GM19043 (cell line): ENCODE measurements at regions not wholly inside any gene's neighbourhood (a gene's known extent, or its start where the extent isn't known, plus 50 kb on each side); places are given as distances from the start of the nearest gene placed in this dataset.
"Not testable (repeated sequence)": the region's sequence is repeated elsewhere in the genome, so short reads cannot be mapped to it uniquely, and the experiment has no call there.

Experiments used
- ATAC-seq: cut with Tn5 transposase; IDR thresholded peaks from one replicate; pipeline ENCODE4 v1.9.1; 2021; ENCODE audit warnings: low read depth; ENCODE audit not compliant: unreplicated experiment

DNA sequence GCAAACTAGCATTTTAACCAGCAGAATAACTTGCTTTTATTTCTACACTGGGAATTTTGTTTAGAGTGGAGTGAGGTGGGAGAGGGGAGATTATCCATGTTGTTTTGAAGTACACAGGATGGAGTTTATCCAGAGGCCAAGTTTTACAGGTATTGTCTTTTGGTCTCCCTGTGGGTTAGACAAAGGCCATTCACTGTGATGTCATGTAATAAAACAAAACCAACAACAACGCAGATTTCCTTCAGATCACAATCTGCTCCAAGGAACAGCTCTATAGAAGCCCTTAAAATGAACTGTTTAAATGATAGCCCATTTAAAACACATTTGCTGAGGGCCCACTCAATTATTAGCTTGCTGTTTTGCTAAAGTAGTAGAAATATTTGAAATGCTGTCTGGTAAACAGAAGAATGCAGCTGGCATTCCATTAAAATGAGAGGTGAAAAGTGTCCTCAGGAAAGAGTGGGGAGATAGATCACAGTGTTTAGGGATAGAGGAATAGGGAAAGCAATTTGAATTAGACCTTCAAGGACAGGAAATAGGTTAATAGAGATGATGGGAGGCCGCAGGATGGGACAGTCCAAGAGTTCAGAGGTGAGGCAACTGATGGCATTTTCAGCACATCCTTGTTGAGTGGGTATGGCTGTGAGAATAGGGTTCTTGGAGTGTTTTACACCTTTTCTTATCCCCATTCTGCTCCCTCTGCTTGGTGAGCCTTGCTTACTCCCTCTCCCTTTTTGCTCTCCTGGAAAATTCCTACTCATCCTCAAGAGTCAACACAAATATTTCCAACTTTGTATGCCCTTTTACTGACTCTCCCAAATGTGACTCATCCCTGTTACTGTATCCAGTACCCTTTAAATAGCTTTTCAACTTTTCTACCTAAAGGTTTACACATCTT lies 140.1 kb upstream of the NR3C1 start:
- ATAC-seq: no peak

DNA sequence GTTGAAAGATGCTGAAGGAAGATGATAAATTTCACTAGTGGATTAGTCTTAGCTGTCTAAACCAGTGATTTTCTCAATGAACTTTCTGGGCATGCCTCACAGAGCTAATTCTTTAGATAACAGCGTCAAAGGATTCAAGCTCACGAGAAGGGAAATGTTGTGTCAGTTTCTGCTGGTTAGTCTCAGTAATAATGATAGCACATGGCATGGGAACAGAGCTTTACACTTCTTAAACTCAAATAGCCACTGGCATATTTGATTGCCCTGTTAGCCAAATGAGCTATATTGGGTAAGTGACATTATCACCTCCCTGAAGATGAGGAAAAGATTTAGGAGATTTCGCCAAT lies 139.3 kb upstream of the NR3C1 start:
- ATAC-seq: no peak

DNA sequence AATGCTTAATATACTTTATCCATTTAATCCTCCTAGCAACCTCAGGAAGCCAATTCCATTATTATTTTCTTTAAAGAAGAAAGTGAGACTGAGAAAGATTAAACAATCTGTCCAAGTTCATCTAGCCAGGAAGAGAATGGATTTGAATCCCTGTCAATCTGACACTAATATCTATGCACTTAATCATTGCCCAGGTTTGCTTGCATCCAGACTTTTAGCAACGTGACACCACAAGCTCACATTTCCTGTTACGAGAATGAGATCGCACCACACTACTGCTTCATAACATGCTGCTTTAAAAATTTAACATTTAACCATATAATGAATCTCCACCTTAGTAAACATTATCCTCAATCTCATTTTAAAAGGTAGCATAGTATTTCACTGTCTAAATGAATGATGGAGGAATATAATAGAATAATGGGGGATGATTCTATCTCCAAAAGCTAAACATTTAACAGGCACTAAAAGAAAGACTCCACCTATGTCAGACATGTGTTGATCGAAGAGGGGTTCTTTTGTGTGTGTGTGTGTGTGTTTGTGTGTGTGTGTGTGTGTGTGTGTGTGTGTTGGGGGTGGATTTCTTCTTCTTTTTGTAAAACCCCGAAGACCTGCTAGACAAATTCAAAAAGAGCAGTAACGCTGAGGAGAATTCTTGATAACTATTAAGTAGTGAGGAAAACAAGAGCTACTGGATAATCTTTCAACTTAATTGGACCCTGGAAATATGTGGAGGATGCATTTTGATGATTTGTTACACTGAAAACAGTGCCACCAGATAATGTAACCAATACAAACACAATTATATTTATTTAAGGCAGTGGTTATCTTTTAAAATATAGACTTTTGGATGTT lies 138.7 kb upstream of the NR3C1 start:
- no peak for ATAC-seq

DNA sequence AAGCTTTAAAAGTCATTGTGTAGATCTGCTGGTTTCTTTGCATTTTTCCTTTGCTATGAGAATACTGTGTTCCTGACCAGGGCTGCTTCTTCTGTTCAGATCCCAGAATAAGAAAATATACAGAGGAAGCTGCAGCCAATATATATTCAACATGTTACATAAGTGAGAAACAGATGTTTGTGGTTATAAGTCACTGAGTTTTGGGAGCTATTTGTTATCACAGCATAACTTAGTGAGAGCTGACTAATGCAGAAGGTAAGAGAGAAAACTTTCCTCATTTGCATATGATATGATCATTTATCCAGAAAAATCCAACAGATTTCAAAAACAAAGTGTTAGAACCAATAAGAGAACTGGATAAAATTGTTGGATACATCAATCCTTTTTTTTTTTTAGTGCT lies 136.3 kb upstream of the NR3C1 start:
- ATAC-seq: no peak

DNA sequence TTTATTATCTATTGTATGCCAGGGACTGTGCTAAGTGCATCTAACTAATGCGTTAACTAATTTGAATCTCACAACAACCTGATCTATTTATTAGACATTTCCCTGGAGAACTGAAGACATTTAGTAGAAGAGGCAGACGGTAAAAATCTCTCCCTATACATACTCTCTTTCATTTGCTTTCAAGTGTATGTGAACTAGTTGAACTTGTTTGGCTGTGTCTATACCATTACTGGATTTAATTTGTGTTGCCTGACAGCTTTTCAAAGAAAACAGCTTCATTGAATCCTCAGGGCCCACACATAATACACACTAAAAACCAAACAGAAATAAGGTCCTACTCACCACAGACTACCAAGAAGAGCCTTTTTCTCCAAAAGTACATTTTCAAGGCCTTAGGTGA lies 133.6 kb upstream of the NR3C1 start:
- ATAC-seq: no peak

DNA sequence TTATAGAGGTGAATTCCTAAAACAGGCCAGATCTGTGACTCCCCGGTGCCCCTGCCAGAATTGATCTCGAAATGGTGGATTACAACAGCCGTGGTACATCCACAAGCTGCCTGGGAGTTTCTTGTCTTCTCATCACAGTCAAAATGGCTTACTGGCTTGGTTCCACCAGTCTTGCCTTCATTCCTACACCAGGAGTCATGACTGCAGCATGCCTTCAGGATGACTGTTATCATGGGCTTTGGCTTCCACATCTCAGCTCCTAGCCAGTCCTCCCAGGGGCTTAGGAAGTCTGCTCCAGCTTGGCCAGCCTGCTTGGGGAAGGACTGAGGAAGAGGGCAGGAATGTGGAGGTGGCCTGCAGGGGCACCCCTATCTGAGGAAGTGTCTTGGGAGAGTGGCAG lies 132.9 kb upstream of the NR3C1 start:
- ATAC-seq: no peak

DNA sequence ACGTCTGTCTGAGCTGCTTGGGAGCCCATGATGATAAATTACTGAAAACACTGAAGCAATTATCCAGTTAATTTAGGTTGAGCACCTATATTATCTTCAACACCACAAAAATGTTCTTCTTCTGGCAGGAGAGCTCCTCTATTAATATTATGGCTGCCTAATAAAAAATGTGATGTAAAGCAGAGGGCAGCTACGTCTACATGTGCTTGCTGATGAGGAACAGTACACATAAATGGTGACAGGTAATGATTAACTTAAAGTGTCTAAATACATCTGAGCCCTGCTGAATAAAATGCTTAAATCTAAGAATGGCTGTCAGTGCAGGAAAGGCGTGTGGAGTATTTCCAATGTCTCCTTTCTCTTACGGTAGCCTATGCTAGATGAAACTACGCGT lies 131.3 kb upstream of the NR3C1 start:
- no peak for ATAC-seq

DNA sequence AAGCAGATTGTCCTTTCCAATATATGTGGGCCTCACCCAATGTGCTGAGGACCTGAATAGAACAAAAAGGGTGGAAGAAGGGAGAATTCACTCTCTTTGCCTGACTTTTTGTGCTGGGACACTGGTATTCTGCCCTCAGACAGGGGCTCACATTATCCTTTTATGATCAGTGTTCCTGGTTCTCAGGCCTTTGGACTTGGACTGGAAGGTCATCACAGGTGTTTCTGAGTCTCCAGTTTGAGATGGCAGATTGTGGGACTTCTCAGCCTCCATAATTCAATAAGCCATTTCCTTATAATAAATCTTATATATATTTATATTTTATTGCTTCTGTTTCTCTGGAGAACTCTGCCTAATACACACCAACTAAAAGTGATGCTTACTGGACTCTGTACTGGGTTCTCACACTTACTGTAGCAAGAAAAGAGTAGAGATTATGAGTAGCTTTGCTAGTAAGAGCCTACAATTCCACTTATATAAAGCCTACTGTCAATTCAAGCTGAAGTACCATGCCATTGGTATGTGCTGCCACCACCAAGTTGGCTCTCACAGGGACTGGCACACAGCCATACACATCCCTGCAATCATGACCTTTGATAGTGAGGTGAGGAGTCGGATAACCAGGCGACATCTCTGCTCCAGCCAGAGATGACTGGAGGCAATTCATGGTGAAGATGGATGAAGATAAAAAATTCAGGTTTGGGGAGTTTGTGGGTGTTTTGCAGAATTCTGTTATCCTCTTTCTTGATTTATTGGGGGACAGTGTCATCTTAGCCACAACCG lies 130.7 kb upstream of the NR3C1 start:
- ATAC-seq: no peak

DNA sequence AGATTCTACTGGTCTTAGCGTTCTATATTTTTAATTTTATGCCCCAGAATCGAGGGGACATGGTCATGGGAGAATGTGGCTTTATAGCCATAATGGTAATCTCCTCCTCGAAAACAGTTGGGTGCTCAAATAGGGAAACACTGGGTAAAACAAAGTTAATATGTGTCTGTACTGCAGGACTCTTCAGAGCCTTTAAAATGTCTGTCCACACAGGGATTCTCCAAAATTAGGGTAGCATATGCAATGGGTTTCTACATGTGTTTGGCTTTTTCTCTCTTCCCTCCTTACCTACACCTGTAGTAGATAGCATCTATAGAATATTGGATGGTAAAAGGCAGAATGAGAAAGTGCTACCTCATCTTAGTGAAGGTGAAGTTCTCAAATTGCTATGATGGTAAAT lies 130.0 kb upstream of the NR3C1 start:
- ATAC-seq: no peak

DNA sequence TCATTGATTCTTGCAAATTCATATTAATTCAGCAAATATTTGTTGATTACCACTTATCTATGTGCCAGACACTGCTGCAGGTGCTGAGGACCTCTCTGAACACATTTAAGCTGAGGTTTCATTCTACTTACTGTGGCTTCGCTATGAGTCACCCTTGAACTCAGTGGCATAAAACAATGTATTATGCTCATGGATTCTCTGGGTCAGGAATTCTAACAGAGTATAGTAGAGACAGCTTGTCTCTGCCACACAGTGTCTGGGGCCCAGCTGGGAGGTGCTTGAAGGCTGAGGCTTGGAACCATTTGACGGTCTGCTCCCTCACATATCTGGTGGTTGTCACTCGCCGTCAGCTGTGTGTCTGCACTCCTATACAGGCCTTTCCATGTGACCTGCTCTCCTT lies 124.3 kb upstream of the NR3C1 start:
- no peak for ATAC-seq

DNA sequence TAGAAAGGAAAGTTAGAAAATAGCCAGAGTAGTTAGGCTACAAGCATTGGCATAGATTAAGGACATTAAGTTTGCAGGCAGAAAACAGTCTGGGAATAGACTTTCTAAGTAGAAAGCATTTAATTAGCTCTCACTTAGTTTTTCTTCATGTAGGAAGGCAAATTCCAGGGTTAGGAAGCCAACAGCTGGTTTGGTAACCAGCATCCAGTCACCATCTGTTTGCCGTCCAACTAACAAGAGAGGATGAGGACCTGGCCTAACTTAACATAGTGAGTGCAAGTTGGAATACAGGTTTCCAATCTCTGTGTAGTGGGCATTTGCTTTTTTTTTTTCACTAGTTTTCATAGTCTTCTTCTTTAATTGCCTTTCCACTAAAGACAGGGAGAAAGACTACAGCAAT lies 121.7 kb upstream of the NR3C1 start:
- ATAC-seq: no peak

DNA sequence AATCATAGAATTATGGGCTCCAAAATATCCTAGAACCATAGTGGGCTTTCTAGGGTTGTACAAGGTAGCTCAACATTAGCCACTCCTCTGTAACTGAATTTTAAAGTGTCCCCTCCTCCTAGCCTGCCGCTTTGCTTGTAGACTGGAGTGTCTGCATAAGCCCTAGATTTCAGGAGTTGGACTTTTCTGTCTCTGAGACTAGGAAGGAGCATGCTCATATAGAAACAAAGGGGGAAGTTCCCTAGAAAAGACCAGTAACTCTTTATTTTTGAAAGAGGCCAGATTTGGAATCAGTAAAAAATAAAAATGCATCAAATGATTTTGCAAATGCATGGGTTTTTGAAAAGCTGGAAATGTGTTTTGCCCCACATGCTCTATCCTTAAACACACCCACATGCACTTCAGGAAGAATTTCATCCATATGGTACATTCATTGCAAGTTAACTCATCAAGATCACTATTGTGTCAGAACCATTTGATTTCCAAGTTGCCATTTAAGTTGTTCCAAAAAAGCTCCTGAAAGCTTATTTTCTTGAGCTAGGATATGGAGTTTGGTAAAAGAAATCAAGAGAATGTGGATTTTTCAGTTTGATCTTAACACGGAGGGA lies 121.0 kb upstream of the NR3C1 start:
- ATAC-seq: no peak

DNA sequence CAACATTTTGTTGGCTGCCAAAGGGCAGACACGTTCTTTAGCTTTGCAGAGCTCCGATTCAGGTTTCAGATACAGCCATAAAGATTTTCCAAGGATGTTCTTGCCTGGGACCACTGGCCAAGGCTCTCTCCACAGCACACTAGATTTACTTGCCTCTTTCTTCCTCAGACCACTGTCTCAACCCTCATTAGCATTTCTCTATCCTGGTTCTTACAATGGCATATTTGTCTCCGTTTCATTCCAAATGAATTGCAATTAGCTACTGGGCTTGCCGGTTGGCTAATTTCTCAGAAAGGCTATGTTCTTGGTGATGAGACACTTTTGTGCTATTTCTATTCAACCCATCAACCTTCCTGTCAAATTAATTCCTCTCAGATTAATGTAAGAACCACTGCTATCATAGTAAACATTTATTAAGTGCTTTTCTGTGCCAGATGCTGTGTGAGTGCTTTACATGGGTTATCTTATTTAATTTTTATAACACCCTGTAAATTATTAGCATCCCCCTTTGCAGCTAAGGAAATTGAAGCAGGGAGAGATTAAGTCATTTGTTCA lies 118.4 kb upstream of the NR3C1 start:
- no peak for ATAC-seq

DNA sequence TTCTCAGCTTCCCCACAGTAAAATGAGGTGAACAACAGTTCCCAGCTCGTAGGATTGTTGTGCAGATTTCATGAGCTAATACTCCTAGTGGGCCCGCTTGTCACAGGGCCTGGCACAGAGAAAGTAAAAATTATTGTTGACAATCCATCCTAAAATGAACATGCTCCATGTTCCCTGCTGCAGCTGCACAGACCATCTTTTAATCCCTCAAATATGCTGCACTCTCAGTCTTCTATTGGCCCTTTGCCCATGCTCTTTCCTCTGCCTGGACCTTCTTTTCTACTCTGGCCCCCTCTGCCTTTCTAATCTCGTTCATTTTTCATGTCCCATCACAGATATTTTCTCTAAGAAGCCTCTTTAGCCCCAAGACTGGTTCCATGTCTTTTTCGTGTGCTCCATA lies 117.7 kb upstream of the NR3C1 start:
- ATAC-seq: no peak

DNA sequence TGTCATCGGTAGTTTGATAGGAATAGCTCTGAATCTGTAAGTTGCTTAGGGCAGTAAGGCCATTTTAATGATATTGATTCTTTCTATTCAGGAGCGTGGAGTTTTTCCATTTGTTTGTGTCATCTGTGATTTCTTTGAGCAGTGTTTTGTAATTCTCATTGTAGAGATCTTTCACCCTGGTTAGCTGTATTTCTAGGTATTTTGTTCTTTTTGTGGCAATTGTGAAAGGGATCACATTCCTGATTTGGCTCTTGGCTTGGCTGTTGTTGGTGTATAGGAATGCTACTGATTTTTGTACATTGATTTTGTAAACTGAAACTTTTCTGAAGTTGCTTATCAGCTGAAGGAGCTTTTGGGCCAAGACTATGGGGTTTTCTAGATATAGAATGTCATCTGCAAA lies 115.7 kb upstream of the NR3C1 start:
- not testable (repeated sequence) for ATAC-seq

DNA sequence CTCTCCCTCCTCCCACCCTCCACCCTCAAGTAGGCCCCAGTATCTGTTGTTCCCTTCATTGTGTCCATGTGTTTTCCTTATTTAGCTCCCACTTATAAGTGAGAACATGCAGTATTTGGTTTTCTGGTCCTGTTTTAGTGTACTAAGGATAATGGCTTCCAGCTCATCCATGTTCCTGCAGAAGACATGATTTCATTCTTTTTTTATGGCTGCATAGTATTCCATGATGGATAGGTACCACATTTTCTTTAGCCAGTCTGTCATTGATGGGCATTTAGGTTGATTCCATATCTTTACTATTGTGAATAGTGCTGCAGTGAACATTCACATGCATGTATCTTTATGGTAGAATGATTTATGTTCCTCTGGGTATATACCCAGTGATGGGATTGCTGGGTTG lies 114.3 kb upstream of the NR3C1 start:
- not testable (repeated sequence) for ATAC-seq

DNA sequence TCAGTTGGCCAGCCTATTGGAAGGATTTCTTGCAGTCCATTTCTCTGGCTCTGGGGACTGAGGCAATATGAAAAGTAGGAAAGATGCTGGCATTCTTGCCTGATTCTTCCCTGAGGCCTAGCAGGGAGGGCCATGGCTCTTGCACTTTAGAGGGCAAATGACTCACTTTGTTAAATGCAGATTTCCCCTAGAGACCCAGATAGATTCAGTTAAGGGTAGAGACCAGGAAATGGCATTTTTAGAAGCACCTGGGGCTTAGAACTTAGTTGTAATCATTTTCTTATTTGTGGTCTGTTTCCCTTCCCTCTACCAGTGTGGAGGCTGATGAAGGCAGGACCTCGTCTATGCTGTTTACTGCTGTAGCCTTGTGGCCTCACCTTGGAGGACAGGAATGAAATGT lies 112.8 kb upstream of the NR3C1 start:
- ATAC-seq: no peak

DNA sequence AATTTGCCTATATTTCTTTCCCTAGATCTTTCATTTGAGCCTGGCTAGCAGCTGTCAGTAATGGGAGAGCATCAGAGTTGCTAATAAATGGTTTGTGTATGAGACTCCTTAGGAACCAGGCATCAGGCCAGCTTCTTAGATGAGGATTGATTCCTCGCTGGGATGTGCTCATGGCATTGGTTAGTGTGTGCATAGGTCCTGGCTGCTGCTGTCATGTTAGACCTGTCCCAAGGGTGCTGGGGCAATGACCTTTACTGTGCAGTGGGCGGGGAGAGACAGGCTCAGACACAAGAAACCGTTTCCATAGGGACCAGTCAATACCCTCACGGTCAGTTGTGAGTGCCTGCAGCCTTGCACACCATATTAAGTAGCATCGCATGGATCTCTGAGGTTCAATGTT lies 112.3 kb upstream of the NR3C1 start:
- ATAC-seq: no peak

DNA sequence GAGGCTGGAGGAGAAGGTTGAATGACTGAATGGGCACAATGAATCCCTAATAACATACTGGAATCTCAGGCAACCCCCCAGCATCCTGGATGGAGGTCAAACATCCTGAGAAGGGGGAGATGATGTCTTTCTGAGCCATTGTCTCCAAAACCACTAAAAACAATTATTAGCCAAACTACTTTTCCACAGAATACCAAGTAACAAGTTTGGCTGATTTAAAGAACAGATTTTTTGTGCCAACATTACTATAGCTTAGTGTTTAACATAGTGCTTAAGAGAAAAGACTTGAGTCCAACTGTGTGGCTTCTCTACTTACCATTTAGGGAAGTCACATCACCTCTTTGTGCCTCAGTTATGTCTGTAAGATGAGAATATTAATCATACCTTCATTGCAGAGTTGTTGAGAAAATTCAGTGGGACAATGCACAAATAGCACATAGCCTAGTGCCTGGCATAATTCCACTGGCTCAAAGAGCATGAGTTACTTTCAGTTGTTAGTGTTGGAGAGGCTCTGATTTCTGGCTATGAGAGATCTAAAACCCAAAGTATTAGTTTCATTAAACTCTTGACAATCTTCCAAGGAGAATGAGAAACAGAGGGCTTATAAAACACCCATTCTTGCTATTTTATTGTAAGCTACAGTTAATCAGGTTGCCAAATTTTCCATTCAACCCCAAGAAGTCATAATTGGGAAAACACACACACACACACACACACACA lies 111.3 kb upstream of the NR3C1 start:
- ATAC-seq: no peak

DNA sequence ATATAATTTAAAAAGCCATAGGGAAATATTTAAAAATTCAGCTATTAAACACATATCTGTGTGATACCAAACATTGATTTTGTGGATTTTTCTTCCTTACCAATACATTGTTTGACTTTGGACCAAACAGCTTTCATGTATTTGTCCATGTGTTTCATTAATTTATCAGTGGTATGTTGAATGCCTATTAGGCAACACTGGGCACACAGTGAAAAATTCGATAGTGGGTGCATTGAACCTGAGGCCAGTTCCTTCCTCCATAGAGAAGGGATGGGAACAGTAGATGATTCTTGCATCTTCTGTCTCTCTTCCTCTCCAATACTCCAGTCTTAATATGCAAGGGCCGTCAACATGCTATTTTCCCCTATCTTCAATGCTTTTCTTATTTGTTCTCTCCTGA lies 110.2 kb upstream of the NR3C1 start:
- ATAC-seq: no peak
